ENCODE measurements at regions not wholly inside any gene's neighbourhood (a gene's known extent, or its start where the extent isn't known, plus 50 kb on each side); places are given as distances from the start of the nearest gene placed in this dataset.

DNA sequence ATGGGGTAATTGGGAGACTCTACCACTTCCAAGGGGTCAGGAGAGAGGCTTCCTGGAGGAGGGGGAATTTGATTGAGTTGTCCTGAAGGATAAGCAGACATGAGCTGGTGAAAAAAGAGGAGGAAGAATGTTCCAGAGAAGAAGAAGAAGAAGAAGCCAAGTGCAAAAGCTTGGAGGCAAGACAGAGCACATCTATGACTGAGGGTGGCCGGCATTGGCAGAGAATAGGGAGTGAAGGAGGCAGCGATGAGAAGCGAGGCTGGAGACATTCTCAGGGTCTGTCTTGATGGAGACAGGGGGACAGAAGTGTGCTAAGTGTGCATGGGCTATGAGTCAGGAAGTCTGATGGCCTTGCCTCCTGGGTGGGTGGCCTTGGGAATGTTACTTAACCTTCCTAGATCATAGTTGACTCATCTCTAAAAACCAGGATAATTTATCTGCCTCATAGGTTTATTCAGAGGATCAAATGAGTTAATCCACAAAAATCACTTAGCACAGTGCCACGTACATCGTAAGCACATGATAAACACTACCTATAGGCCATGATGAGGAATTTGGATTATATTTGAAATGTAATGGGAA, 171.7 kb downstream of the ABCC12 start:
- Histone ChIP-seq H3K27me3 (ENCODE audit: control insufficient read depth, insufficient read depth, low read length) (no peaks in the 10 kb centered on the region), H3K9me3 (ENCODE audit: control insufficient read depth, insufficient read depth, low read depth, low read length) (no peaks in the 10 kb centered on the region), H3K4me3 (ENCODE audit: low read depth in 2 of 2, low read length in 2 of 2) (no peak overlapping the region), H3K36me3 (ENCODE audit: control insufficient read depth, insufficient read depth, low read length) (no peaks in the 10 kb centered on the region), H3K27ac (ENCODE audit: low read length) (no peak overlapping the region), H3K4me1 (ENCODE audit: control insufficient read depth, insufficient read depth, low read length) (no peaks in the 10 kb centered on the region)
- POLR2A ChIA-PET: no interaction called here
- no peak for DNase-seq (ENCODE audit: low read depth, low spot score)
- CTCF ChIA-PET: no interaction called here
- ATAC-seq: no peak
- no TSS peak for BruUV-seq (replicated peaks)
- TF ChIP-seq SIN3A (IDR thresholded peaks at IDR 0.05; ENCODE audit: borderline replicate concordance, insufficient read depth, low read depth, low read length) (no peak), POLR2AphosphoS5 (IDR thresholded peaks at IDR 0.05; ENCODE audit: low read depth, low read length) (no peak)
- TF ChIP-seq, protein P1, sequence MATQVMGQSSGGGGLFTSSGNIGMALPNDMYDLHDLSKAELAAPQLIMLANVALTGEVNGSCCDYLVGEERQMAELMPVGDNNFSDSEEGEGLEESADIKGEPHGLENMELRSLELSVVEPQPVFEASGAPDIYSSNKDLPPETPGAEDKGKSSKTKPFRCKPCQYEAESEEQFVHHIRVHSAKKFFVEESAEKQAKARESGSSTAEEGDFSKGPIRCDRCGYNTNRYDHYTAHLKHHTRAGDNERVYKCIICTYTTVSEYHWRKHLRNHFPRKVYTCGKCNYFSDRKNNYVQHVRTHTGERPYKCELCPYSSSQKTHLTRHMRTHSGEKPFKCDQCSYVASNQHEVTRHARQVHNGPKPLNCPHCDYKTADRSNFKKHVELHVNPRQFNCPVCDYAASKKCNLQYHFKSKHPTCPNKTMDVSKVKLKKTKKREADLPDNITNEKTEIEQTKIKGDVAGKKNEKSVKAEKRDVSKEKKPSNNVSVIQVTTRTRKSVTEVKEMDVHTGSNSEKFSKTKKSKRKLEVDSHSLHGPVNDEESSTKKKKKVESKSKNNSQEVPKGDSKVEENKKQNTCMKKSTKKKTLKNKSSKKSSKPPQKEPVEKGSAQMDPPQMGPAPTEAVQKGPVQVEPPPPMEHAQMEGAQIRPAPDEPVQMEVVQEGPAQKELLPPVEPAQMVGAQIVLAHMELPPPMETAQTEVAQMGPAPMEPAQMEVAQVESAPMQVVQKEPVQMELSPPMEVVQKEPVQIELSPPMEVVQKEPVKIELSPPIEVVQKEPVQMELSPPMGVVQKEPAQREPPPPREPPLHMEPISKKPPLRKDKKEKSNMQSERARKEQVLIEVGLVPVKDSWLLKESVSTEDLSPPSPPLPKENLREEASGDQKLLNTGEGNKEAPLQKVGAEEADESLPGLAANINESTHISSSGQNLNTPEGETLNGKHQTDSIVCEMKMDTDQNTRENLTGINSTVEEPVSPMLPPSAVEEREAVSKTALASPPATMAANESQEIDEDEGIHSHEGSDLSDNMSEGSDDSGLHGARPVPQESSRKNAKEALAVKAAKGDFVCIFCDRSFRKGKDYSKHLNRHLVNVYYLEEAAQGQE (IDR thresholded peaks at IDR 0.05; ENCODE audit: insufficient read depth in 1 of 2, low read depth in 2 of 2, low read length in 1 of 2): no peak
- in situ Hi-C loops (cut with HindIII; ENCODE audit: low pct_unique_long_range_greater_than_20kb, low sequenced_read_pairs): no loop called here
- intact Hi-C loops (cut with micrococcal nuclease; ENCODE audit: unreplicated experiment): no loop called here

DNA sequence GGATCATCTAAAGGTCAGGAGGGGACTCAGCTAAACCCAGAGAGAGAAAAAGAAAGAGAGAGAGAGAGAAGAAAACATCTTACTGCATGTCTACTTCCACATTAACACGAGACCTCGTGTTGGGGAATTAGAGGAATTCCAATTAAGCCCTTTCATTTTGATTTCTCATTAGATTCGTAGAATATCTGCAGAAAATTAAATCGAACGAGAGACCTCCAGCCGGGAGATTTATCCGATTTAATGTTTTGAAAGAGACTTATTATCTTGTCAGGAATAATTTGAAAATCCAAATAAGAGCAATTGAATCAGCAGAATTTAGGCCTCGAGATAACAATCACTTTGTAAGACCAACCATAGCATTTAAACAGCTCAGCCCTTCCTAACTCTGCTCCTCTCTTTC, 175.6 kb downstream of the ABCC12 start:
- no peaks in the 10 kb centered on the region for H3K27me3 ChIP-seq (ENCODE audit: control insufficient read depth, insufficient read depth, low read length)

DNA sequence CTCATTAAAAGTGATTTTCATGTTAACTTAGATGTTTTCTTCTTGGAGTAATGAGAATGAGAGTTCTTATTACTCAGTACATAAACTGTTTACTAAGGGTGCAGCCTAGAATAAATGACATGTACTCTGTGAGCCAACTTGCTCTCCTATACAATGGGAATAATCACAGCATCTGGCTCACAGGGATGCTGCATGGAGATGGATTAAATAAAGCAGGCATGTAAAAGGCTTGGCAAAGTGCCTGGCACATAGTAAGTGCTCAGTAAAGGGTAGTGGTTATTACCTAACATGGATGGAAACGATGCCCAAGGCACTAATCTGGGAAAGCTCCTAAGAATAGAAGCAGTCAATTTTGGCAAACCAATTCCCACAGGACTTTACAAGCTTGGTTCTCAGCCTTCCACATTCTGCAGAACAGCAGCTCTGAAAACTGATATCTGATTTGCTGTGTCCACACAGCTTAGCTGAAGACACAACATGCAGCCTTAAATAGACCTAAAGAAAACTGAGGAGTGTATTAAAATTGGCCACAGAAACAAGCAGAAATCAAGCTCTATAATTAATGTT, 176.1 kb downstream of the ABCC12 start:
- ATAC-seq (no peak), DNase-seq (ENCODE audit: low read depth, low spot score) (no peak)
- no TSS peak for BruUV-seq (replicated peaks)
- in situ Hi-C loops (cut with HindIII; ENCODE audit: low pct_unique_long_range_greater_than_20kb, low sequenced_read_pairs) (no loop called here), intact Hi-C loops (cut with micrococcal nuclease; ENCODE audit: unreplicated experiment) (no loop called here)
- ChIA-PET CTCF (no interaction called here), POLR2A (no interaction called here)
- Histone ChIP-seq H3K9me3 (ENCODE audit: control insufficient read depth, insufficient read depth, low read depth, low read length) (no peaks in the 10 kb centered on the region), H3K4me1 (ENCODE audit: control insufficient read depth, insufficient read depth, low read length) (no peaks in the 10 kb centered on the region), H3K4me3 (ENCODE audit: low read depth in 2 of 2, low read length in 2 of 2) (no peak overlapping the region), H3K27ac (ENCODE audit: low read length) (no peak overlapping the region), H3K27me3 (ENCODE audit: control insufficient read depth, insufficient read depth, low read length) (no peaks in the 10 kb centered on the region), H3K36me3 (ENCODE audit: control insufficient read depth, insufficient read depth, low read length) (no peaks in the 10 kb centered on the region)
- TF ChIP-seq, protein P1 (IDR thresholded peaks at IDR 0.05; ENCODE audit: insufficient read depth in 1 of 2, low read depth in 2 of 2, low read length in 1 of 2): no peak
- TF ChIP-seq, protein P2, sequence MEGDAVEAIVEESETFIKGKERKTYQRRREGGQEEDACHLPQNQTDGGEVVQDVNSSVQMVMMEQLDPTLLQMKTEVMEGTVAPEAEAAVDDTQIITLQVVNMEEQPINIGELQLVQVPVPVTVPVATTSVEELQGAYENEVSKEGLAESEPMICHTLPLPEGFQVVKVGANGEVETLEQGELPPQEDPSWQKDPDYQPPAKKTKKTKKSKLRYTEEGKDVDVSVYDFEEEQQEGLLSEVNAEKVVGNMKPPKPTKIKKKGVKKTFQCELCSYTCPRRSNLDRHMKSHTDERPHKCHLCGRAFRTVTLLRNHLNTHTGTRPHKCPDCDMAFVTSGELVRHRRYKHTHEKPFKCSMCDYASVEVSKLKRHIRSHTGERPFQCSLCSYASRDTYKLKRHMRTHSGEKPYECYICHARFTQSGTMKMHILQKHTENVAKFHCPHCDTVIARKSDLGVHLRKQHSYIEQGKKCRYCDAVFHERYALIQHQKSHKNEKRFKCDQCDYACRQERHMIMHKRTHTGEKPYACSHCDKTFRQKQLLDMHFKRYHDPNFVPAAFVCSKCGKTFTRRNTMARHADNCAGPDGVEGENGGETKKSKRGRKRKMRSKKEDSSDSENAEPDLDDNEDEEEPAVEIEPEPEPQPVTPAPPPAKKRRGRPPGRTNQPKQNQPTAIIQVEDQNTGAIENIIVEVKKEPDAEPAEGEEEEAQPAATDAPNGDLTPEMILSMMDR (IDR thresholded peaks at IDR 0.05): no peak
- TF ChIP-seq POLR2AphosphoS5 (IDR thresholded peaks at IDR 0.05; ENCODE audit: low read depth, low read length): no peak
- TF ChIP-seq SIN3A (IDR thresholded peaks at IDR 0.05; ENCODE audit: borderline replicate concordance, insufficient read depth, low read depth, low read length): no peak
- no peak for TF ChIP-seq TCF7L2 (IDR thresholded peaks at IDR 0.05; ENCODE audit: low read depth, low read length)

More for the DNA sequence above, 175.6 kb downstream of the ABCC12 start:
- TF ChIP-seq POLR2AphosphoS5 (IDR thresholded peaks at IDR 0.05; ENCODE audit: low read depth, low read length): no peak
- TF ChIP-seq TCF7L2 (IDR thresholded peaks at IDR 0.05; ENCODE audit: low read depth, low read length): no peak
- no peak for TF ChIP-seq SIN3A (IDR thresholded peaks at IDR 0.05; ENCODE audit: borderline replicate concordance, insufficient read depth, low read depth, low read length)
- TF ChIP-seq, protein P2 (IDR thresholded peaks at IDR 0.05): no peak
- Histone ChIP-seq H3K9me3 (ENCODE audit: control insufficient read depth, insufficient read depth, low read depth, low read length) (no peaks in the 10 kb centered on the region), H3K4me1 (ENCODE audit: control insufficient read depth, insufficient read depth, low read length) (no peaks in the 10 kb centered on the region), H3K36me3 (ENCODE audit: control insufficient read depth, insufficient read depth, low read length) (no peaks in the 10 kb centered on the region), H3K4me3 (ENCODE audit: low read depth in 2 of 2, low read length in 2 of 2) (no peak overlapping the region), H3K27ac (ENCODE audit: low read length) (no peak overlapping the region)
- in situ Hi-C loops (cut with HindIII; ENCODE audit: low pct_unique_long_range_greater_than_20kb, low sequenced_read_pairs) (no loop called here), intact Hi-C loops (cut with micrococcal nuclease; ENCODE audit: unreplicated experiment) (no loop called here)
- ChIA-PET POLR2A (no interaction called here), CTCF (no interaction called here)
- no TSS peak for BruUV-seq (replicated peaks)
- ATAC-seq (no peak), DNase-seq (ENCODE audit: low read depth, low spot score) (no peak)
